ENCODE measurements at regions not wholly inside any gene's neighbourhood (a gene's known extent, or its start where the extent isn't known, plus 50 kb on each side); places are given as distances from the start of the nearest gene placed in this dataset.
"Not testable (repeated sequence)": the region's sequence is repeated elsewhere in the genome, so short reads cannot be mapped to it uniquely, and the experiment has no call there.

- ATAC-seq (ENCODE audit: low FRiP score) (no peak), DNase-seq (no peak)
- no peaks in the 10 kb centered on the region for H3K4me1 ChIP-seq (ENCODE audit: control insufficient read depth in 1 of 2, insufficient read depth in 2 of 2, low read length in 2 of 2)
- H3K27ac ChIP-seq (ENCODE audit: low read depth in 1 of 2, low read length in 2 of 2) = no peak overlapping the region
- H3K4me3 ChIP-seq (ENCODE audit: low read length in 2 of 2) = no peak overlapping the region
- H3K36me3 ChIP-seq (ENCODE audit: control insufficient read depth in 1 of 2, insufficient read depth in 2 of 2, low read length in 1 of 2) = no peaks in the 10 kb centered on the region
- H3K9me3 ChIP-seq (ENCODE audit: control insufficient read depth, low read length) = no peaks in the 10 kb centered on the region
- intact Hi-C loops (cut with DNase I) = no loop called here
- H3K27me3 ChIP-seq (ENCODE audit: control insufficient read depth in 1 of 2, insufficient read depth in 2 of 2, low read length in 1 of 2) = no peaks in the 10 kb centered on the region
- WGBS, 2 donors = 43 to 76% methylated on average over 1 of the region's 1 CpG
Measured at GRCh38 chrX:12052109-12052508, 86.2 kb upstream of the FRMPD4 start.

- Histone ChIP-seq H3K4me3 (ENCODE audit: low read length in 2 of 2) (no peak overlapping the region), H3K27ac (ENCODE audit: low read depth in 1 of 2, low read length in 2 of 2) (no peak overlapping the region), H3K36me3 (ENCODE audit: control insufficient read depth in 1 of 2, insufficient read depth in 2 of 2, low read length in 1 of 2) (no peaks in the 10 kb centered on the region), H3K27me3 (ENCODE audit: control insufficient read depth in 1 of 2, insufficient read depth in 2 of 2, low read length in 1 of 2) (no peaks in the 10 kb centered on the region), H3K4me1 (ENCODE audit: control insufficient read depth in 1 of 2, insufficient read depth in 2 of 2, low read length in 2 of 2) (no peaks in the 10 kb centered on the region), H3K9me3 (ENCODE audit: control insufficient read depth, low read length) (no peaks in the 10 kb centered on the region)
- no peak for DNase-seq
- 68 to 85% methylated on average over 4 of the region's 4 CpGs for WGBS, 2 donors
- ATAC-seq (ENCODE audit: low FRiP score) = no peak
- intact Hi-C loops (cut with DNase I) = no loop called here
Measured at GRCh38 chrX:12058087-12058486, 80.2 kb upstream of the FRMPD4 start.

- intact Hi-C loops (cut with DNase I) = no loop called here
- DNase-seq (no peak), ATAC-seq (ENCODE audit: low FRiP score) (no peak)
- H3K4me3 ChIP-seq (ENCODE audit: low read length in 2 of 2) = no peak overlapping the region
- no peaks in the 10 kb centered on the region for H3K9me3 ChIP-seq (ENCODE audit: control insufficient read depth, low read length)
- 66 to 82% methylated on average over 2 of the region's 2 CpGs for whole genome bisulfite sequencing, 2 donors
- H3K36me3 ChIP-seq (ENCODE audit: control insufficient read depth in 1 of 2, insufficient read depth in 2 of 2, low read length in 1 of 2) = no peaks in the 10 kb centered on the region
- H3K27ac ChIP-seq (ENCODE audit: low read depth in 1 of 2, low read length in 2 of 2) = no peak overlapping the region
- no peaks in the 10 kb centered on the region for H3K4me1 ChIP-seq (ENCODE audit: control insufficient read depth in 1 of 2, insufficient read depth in 2 of 2, low read length in 2 of 2)
- H3K27me3 ChIP-seq (ENCODE audit: control insufficient read depth in 1 of 2, insufficient read depth in 2 of 2, low read length in 1 of 2) = no peaks in the 10 kb centered on the region
Measured at GRCh38 chrX:12060489-12061260, 77.6 kb upstream of the FRMPD4 start.

GRCh38 chrX:12065251-12065650 lies 73.0 kb upstream of the FRMPD4 start:
- no peaks in the 10 kb centered on the region for H3K36me3 ChIP-seq (ENCODE audit: control insufficient read depth in 1 of 2, insufficient read depth in 2 of 2, low read length in 1 of 2)
- intact Hi-C loops (cut with DNase I) = no loop called here
- H3K4me3 ChIP-seq (ENCODE audit: low read length in 2 of 2) = no peak overlapping the region
- H3K27me3 ChIP-seq (ENCODE audit: control insufficient read depth in 1 of 2, insufficient read depth in 2 of 2, low read length in 1 of 2) = no peaks in the 10 kb centered on the region
- 17 to 20% methylated on average over 5 of the region's 5 CpGs for WGBS, 2 donors
- no peaks in the 10 kb centered on the region for H3K9me3 ChIP-seq (ENCODE audit: control insufficient read depth, low read length)
- no peak overlapping the region for H3K27ac ChIP-seq (ENCODE audit: low read depth in 1 of 2, low read length in 2 of 2)
- H3K4me1 ChIP-seq (ENCODE audit: control insufficient read depth in 1 of 2, insufficient read depth in 2 of 2, low read length in 2 of 2) = no peaks in the 10 kb centered on the region
- no peak for DNase-seq
- no peak for ATAC-seq (ENCODE audit: low FRiP score)

GRCh38 chrX:12076046-12076445 lies 62.2 kb upstream of the FRMPD4 start:
- Histone ChIP-seq H3K27ac (ENCODE audit: low read depth in 1 of 2, low read length in 2 of 2) (no peak overlapping the region), H3K27me3 (ENCODE audit: control insufficient read depth in 1 of 2, insufficient read depth in 2 of 2, low read length in 1 of 2) (peaks cover 0 to 1% of the 10 kb centered on the region in 2 donors), H3K9me3 (ENCODE audit: control insufficient read depth, low read length) (no peaks in the 10 kb centered on the region), H3K4me1 (ENCODE audit: control insufficient read depth in 1 of 2, insufficient read depth in 2 of 2, low read length in 2 of 2) (no peaks in the 10 kb centered on the region), H3K36me3 (ENCODE audit: control insufficient read depth in 1 of 2, insufficient read depth in 2 of 2, low read length in 1 of 2) (no peaks in the 10 kb centered on the region), H3K4me3 (ENCODE audit: low read length in 2 of 2) (no peak overlapping the region)
- ATAC-seq (ENCODE audit: low FRiP score) = no peak
- no peak for DNase-seq
- intact Hi-C loops (cut with DNase I) = no loop called here
- 57% methylated on average over 5 of the region's 5 CpGs for WGBS, 2 donors

GRCh38 chrX:12080265-12080664 lies 58.0 kb upstream of the FRMPD4 start:
- Histone ChIP-seq H3K9me3 (ENCODE audit: control insufficient read depth, low read length) (no peaks in the 10 kb centered on the region), H3K27ac (ENCODE audit: low read depth in 1 of 2, low read length in 2 of 2) (no peak overlapping the region), H3K36me3 (ENCODE audit: control insufficient read depth in 1 of 2, insufficient read depth in 2 of 2, low read length in 1 of 2) (no peaks in the 10 kb centered on the region), H3K27me3 (ENCODE audit: control insufficient read depth in 1 of 2, insufficient read depth in 2 of 2, low read length in 1 of 2) (peaks cover 0 to 1% of the 10 kb centered on the region in 2 donors), H3K4me1 (ENCODE audit: control insufficient read depth in 1 of 2, insufficient read depth in 2 of 2, low read length in 2 of 2) (no peaks in the 10 kb centered on the region), H3K4me3 (ENCODE audit: low read length in 2 of 2) (no peak overlapping the region)
- DNase-seq (no peak), ATAC-seq (ENCODE audit: low FRiP score) (no peak)
- intact Hi-C loops (cut with DNase I) = no loop called here
- WGBS, 2 donors = 3% methylated on average over 1 of the region's 1 CpG

- H3K9me3 ChIP-seq (ENCODE audit: control insufficient read depth, low read length); H3K27me3 ChIP-seq (ENCODE audit: control insufficient read depth in 1 of 2, insufficient read depth in 2 of 2, low read length in 1 of 2); H3K27ac ChIP-seq (ENCODE audit: low read depth in 1 of 2, low read length in 2 of 2); intact Hi-C loops (cut with DNase I); DNase-seq; H3K4me3 ChIP-seq (ENCODE audit: low read length in 2 of 2); H3K4me1 ChIP-seq (ENCODE audit: control insufficient read depth in 1 of 2, insufficient read depth in 2 of 2, low read length in 2 of 2); H3K36me3 ChIP-seq (ENCODE audit: control insufficient read depth in 1 of 2, insufficient read depth in 2 of 2, low read length in 1 of 2); ATAC-seq (ENCODE audit: low FRiP score): not testable (repeated sequence)
- 92 to 93% methylated on average over 2 of the region's 2 CpGs for WGBS, 2 donors
Measured at GRCh38 chrX:12082959-12083358, 55.3 kb upstream of the FRMPD4 start.

Measured in aorta (tissue), 5 donors.